Osteocyte (in vitro differentiated cells): ENCODE measurements at regions not wholly inside any gene's neighbourhood (a gene's known extent, or its start where the extent isn't known, plus 50 kb on each side); places are given as distances from the start of the nearest gene placed in this dataset.

Experiments used
- DNase-seq: peaks from one replicate; pipeline ENCODE4 v3.0.0; 2021; ENCODE audit warnings: mixed read lengths; ENCODE audit not compliant: unreplicated experiment; ENCODE audit errors: extremely low spot score
- H3K27ac Mint-ChIP-seq: one replicate; pipeline ENCODE4 v1.8.0; 2021; ENCODE audit warnings: mild to moderate bottlenecking, mixed read lengths; ENCODE audit not compliant: unreplicated experiment
- H3K27me3 Mint-ChIP-seq: one replicate; pipeline ENCODE4 v1.8.0; 2021; ENCODE audit warnings: mixed read lengths; ENCODE audit not compliant: unreplicated experiment
- H3K36me3 Mint-ChIP-seq: one replicate; pipeline ENCODE4 v1.8.0; 2021; ENCODE audit warnings: mixed read lengths; ENCODE audit not compliant: unreplicated experiment
- H3K4me1 Mint-ChIP-seq: one replicate; pipeline ENCODE4 v1.8.0; 2021; ENCODE audit warnings: mixed read lengths; ENCODE audit not compliant: unreplicated experiment
- H3K4me3 Mint-ChIP-seq: one replicate; pipeline ENCODE4 v1.8.0; 2021; ENCODE audit warnings: mild to moderate bottlenecking, moderate library complexity, mixed read lengths; ENCODE audit not compliant: unreplicated experiment
- H3K9me3 Mint-ChIP-seq: one replicate; pipeline ENCODE4 v1.8.0; 2021; ENCODE audit warnings: mixed read lengths; ENCODE audit not compliant: unreplicated experiment
- TF ChIP-seq, protein P1 (sequence below): fragments of 200-600 bp; sonication (generic); IDR thresholded peaks from 2 replicates; pipeline ENCODE4 v1.5.0; 2021; ENCODE audit warnings: antibody characterized with exemption, mild to moderate bottlenecking, moderate library complexity

DNA sequence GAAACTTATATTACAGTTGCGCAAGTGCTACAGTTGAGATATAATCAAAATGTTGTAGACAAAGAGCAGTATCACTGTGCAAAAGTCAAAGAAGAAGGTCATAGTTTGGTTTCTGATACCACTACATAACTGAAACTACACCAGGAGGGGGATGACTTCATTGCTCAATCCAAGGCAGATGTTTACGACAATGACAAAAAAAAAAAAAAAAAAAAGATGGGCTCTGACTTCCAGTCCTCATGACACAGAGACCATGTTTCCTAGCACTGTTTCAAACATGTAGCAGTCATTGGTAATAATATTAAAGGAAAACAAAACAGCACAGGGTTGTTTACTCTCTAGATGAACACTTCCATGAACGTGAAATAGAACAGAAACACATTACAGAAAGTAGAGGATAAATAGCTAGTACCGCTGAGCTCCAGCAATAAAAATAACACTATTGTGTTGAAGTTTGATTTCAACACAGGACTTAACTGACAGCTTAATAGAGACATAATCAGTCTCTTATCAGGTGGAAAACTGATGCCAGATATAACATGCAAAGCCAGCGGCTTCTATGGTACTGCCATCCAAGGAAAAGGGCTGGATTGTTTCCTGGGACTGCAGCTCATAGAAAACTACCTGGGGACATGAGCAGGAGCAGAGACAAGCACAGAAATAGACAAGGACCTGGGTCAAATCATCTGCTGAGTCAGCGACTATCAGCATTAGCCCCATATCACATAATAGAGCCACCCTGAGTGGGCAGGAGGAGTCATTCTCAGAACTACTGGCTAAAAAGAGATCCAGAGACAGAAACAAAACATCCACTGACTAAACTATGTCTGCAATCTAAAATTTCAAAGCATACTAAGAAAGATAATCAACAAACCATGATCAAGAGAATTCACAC, 463.6 kb upstream of the SOX9 start:
- Mint-ChIP-seq H3K9me3 (peaks cover 11% of the 10 kb centered on the region), H3K4me3 (no peak overlapping the region), H3K27me3 (peaks cover 4% of the 10 kb centered on the region), H3K36me3 (no peaks in the 10 kb centered on the region), H3K4me1 (no peaks in the 10 kb centered on the region), H3K27ac (no peak overlapping the region)
- no peak for DNase-seq
- TF ChIP-seq, protein P1, sequence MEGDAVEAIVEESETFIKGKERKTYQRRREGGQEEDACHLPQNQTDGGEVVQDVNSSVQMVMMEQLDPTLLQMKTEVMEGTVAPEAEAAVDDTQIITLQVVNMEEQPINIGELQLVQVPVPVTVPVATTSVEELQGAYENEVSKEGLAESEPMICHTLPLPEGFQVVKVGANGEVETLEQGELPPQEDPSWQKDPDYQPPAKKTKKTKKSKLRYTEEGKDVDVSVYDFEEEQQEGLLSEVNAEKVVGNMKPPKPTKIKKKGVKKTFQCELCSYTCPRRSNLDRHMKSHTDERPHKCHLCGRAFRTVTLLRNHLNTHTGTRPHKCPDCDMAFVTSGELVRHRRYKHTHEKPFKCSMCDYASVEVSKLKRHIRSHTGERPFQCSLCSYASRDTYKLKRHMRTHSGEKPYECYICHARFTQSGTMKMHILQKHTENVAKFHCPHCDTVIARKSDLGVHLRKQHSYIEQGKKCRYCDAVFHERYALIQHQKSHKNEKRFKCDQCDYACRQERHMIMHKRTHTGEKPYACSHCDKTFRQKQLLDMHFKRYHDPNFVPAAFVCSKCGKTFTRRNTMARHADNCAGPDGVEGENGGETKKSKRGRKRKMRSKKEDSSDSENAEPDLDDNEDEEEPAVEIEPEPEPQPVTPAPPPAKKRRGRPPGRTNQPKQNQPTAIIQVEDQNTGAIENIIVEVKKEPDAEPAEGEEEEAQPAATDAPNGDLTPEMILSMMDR, result no peak

DNA sequence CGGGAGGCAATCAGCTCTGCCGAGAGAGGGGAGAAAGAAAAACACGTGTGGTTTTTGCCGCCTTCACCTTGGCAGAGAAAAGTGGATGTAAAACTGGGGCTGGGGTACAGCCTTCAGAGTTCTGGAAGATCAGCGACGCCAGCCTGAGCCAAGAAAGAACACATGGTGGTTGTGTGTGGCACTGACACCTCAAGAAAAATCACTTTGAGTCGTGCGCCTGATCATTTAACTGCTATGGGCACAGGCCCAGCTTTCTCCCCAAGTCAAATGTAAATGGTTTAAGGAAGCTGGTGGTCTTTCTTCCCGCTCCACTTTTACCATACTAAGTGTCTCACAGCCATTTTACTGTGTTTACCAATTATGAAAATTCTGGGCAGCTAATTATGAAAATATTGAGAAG, 461.8 kb upstream of the SOX9 start:
- no peaks in the 10 kb centered on the region for H3K36me3 Mint-ChIP-seq
- no peak overlapping the region for H3K4me3 Mint-ChIP-seq
- H3K27me3 Mint-ChIP-seq, result peaks cover 6% of the 10 kb centered on the region
- H3K9me3 Mint-ChIP-seq, result peaks cover 11% of the 10 kb centered on the region
- TF ChIP-seq, protein P1, result no peak
- no peak overlapping the region for H3K27ac Mint-ChIP-seq
- no peaks in the 10 kb centered on the region for H3K4me1 Mint-ChIP-seq
- no peak for DNase-seq

GRCh38 chr17:71664861-71665260, 456.0 kb upstream of the SOX9 start:
- no peak for DNase-seq
- Mint-ChIP-seq H3K36me3 (no peaks in the 10 kb centered on the region), H3K27ac (no peak overlapping the region), H3K4me3 (no peak overlapping the region), H3K4me1 (no peaks in the 10 kb centered on the region), H3K9me3 (peaks cover 7% of the 10 kb centered on the region), H3K27me3 (peaks cover 2% of the 10 kb centered on the region)
- TF ChIP-seq, protein P1, result no peak

- Mint-ChIP-seq H3K27me3 (peaks cover 2% of the 10 kb centered on the region), H3K4me1 (no peaks in the 10 kb centered on the region), H3K36me3 (no peaks in the 10 kb centered on the region), H3K27ac (no peak overlapping the region), H3K9me3 (peaks cover 9% of the 10 kb centered on the region), H3K4me3 (no peak overlapping the region)
- TF ChIP-seq, protein P1, result no peak
- DNase-seq, result no peak
These were observed 454.8 kb upstream of the SOX9 start for GRCh38 chr17:71666047-71666446.

- Mint-ChIP-seq H3K27me3 (peaks cover 2% of the 10 kb centered on the region), H3K4me3 (no peak overlapping the region)
- DNase-seq, result no peak
These were observed 453.2 kb upstream of the SOX9 start for GRCh38 chr17:71667661-71668060.

More at GRCh38 chr17:71667661-71668060, 453.2 kb upstream of the SOX9 start:
- Mint-ChIP-seq H3K27ac (no peak overlapping the region), H3K4me1 (no peaks in the 10 kb centered on the region), H3K36me3 (no peaks in the 10 kb centered on the region), H3K9me3 (peaks cover 15% of the 10 kb centered on the region)
- TF ChIP-seq, protein P1, result no peak
